ENCODE measurements at regions not wholly inside any gene's neighbourhood (a gene's known extent, or its start where the extent isn't known, plus 50 kb on each side); places are given as distances from the start of the nearest gene placed in this dataset.

- no peak for DNase-seq
These were observed 50.8 kb upstream of the GADL1 start for GRCh38 chr3:30945291-30945690.

- DNase-seq: no peak
These were observed 54.0 kb upstream of the GADL1 start for GRCh38 chr3:30948426-30948825.

DNA sequence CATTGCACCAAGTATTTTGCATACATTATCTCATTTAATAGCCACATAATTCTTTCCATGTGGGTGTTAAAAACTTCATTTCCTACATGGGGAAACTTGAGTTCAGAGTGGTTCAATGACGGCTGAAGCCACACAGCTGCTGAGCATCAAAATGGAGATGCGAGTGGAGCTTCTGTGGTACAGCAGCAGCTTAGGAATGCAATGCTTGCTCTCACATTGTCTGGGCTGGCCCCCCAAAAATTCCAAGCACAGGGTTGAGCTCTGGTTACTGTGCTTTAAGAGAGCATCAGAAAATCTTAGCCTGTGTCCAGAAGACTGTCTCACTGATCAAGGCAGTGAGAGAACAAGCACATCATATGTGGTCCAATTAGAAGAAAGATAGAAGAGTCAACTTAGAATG is 57.4 kb upstream of the GADL1 start:
- DNase-seq: no peak

DNA sequence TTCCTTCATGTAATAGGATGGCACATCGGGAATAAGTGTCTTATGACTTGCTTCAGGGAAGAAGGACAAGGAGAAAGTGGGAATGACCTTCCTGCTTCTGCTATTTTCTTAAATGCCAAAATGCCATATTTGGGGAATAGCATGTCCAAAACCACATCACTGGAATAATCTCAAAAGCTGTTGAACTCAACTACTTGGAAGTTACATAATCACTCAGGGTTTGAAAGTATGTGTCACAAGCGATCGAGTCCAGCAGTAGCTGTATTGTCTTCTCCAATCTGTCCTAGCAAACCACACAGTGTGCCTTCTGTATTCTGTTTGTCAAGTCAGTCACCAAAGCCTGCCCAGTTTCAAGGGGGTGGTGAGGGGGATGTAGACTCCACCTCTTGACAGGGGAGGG is 58.3 kb upstream of the GADL1 start:
- no peak for DNase-seq

- no peak for DNase-seq
These were observed 60.0 kb upstream of the GADL1 start for GRCh38 chr3:30954426-30954825.

- DNase-seq: no peak
These were observed 67.6 kb upstream of the GADL1 start for GRCh38 chr3:30962084-30962483.

- DNase-seq: no peak
These were observed 68.0 kb upstream of the GADL1 start for GRCh38 chr3:30962493-30962892.

GRCh38 chr3:30963223-30963722 is 68.8 kb upstream of the GADL1 start:
- DNase-seq: no peak

DNA sequence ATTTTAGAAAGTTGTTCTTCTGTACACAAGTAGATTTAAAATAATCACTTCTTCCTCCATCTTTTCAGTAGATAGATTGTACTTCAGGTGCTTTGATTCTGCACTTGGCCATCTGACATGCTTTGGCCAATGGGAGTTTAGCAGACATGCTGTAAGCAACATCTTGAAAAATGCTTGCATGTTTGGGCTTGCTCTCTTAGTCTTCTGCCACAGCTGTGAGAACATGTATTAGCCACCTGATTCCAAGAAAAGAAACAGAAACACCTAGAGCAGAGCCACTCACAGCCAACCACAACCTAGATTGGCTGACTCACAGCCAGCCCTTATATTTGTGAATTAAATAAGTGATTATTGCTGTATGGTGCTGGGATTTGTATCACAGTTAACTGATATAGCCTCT is 70.2 kb upstream of the GADL1 start:
- DNase-seq: no peak

DNA sequence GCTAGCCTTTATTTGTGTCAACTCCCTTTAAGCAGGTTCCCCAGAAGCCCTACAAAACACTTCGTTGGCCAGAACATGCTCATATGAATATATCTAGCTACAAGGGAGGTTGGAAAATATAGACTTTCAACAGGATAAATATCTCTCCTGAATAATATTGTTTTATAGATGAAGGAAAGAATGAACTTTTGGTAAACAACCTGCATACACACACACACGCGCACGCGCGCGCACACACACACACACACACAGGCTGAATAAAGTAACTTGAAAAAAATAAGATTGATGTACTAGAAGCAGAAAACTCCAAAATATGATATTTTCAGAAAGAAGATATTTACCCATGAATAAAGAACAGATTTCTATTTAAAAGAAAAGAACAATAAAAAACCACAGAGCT is 72.4 kb upstream of the GADL1 start:
- DNase-seq: no peak

DNA sequence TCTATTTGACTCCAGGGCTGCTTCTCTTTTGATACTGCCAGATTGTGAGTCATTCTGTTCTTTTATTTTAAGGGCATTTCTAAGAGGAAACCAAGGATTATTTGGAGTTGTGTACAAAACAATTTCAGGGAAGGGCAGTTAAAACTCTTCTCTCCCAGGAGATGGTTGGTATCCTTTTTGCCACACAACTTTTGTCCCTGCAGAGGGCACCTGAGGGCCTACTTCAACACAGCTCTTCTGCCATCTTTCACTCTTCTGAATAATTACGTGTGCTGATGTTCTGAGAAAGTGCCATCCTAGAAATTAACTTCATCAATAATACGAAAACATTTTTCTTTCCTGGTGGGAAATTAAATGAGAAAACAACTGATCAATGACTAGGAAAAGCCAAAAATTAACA is 75.7 kb upstream of the GADL1 start:
- DNase-seq: no peak

DNA sequence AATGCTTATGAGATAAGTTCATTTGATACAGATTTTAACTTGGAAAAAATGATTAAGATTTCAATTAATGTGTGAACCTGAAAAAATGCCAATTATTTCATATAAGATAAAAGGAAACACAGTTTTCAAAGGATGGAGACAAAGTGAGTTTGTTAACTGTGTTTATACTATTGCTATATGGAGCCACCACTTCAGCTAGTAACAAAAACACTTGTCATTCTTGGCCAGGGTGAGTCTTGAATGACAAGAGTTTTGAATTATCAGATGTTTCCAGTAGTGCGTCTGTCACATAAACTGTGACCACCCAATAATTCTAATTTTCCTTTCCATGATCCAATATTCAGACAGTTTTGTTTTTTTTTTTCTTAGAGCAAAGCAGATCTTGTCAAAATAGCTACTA is 78.0 kb upstream of the GADL1 start:
- DNase-seq: no peak

GRCh38 chr3:30974071-30974470 is 79.6 kb upstream of the GADL1 start:
- DNase-seq: no peak

DNA sequence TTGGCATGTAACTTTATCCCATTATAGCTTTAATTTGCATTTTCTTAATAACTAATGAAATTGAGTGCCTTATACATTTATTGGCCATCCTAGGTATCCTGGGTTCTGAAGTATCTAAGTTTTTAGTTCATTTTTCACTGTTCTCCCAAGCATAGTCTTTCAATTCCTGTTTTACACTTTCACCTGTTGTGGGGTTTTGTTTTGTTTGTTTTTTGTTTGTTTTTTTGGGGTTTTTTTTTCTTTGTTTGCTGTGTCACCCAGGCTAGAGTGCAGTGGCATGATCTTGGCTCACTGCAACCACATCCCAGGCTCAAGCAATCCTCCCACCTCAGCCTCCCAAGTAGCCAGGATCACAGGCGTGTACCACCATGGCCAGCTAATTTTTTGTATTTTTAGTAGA is 83.1 kb upstream of the GADL1 start:
- no peak for DNase-seq

DNA sequence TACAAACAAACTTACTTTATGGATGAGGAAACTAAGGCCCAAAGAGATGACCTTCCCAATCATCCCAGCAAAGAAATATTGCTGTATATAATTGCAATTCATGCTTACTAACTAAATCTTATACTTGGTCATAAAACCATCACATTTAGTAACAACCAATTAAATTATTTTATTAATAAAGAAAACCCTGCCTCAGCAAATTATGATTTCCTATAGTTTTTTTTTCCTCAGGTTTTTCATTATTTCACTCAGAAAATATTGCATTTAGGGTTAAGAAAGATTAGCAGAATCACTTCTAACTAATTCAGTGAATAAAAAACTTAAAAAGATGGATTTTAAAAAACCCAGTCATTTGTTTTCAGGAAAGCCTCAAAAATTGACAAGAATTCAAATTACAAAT is 86.5 kb upstream of the GADL1 start:
- no peak for DNase-seq

DNA sequence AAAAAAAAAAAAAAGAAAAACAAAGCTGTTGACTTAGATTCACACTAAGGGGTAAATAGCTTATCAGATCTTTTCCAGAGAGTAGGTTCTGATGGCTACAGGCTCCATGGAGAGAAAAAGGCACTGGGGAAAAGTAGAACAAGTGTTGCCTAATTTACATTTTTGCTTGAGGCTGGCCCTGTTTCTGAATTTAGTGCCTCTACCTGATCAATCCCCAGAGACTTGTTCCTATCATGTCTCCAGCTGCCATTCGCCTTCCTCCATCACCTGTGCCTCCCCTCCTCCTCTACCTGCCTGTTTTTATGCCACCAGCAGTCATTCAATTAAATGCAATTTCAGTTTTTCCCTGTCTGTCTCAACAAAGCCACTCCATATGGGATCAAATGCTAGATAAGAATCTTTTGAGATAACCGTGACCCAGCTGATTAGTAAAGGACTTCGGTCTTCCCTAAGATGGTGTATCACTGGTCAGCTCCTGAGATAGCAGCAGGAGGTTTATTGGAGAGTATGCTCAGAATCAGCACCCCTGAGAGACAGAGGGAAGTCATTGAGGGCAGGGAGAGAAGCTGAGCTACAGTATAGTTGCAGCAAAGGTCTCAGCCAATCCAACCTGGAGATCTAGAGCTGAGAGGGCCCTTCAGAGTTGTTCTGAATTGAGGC is 88.1 kb upstream of the GADL1 start:
- DNase-seq: no peak

- DNase-seq: no peak
These were observed 90.6 kb upstream of the GADL1 start for GRCh38 chr3:30984855-30985749.

DNA sequence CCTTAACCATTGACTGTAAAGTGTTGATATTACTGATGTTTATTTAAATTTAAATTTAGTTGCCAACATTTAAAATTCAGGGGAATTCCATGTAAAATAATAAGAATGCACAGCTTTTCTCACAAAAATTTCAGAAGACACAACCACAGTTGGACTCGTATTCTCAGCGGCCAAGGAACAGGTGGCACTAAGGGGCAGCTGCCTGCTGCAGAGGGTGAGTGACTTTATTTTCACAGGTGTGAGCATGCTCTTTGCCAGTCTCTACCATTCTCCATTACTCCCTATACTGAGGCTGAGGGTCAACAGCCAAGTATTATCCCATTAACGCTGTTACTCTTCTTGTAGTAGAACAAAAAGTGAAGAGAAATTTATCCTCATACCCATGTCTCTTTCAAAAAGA is 92.1 kb upstream of the GADL1 start:
- DNase-seq: no peak

DNA sequence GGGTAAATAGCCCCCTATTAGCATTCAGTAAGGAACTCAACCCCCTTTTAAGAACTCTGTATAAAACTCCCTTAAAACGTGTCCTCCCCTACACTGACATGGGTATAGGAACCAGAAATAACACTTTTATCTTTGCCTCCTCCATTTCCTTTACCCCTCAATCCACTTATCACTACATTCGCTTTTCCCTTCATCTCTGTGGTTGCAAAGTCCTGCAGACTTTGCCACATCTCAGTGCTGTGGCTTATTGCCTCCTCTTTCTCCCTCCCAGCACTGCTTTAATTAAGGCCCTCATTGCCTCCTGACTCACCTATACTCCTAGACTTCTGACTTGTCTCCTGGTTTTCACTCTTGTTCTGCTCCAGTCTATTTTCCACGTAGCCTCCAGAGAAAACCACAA is 94.3 kb upstream of the GADL1 start:
- no peak for DNase-seq

GRCh38 chr3:30989276-30990030 is 95.0 kb upstream of the GADL1 start:
- no peak for DNase-seq

DNA sequence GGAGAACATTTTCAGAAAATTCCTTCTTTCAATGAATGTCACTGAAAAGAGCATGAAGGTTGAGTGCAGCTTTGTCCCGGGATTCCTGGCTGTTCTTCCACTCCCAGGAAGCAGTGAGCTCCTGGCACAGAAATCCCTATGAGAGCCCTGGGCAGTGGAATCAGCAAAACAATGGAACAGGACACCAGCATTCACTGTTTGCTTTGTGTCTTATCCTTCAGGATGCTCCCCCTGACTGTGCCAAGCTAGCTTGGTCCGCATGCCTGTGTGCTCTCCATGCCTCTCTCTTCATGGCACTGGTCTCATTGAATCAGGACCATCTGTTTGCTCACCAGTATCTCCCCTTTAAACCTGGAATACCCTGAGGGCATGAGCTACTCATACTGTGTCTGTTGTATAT is 102.0 kb upstream of the GADL1 start:
- no peak for DNase-seq

DNA sequence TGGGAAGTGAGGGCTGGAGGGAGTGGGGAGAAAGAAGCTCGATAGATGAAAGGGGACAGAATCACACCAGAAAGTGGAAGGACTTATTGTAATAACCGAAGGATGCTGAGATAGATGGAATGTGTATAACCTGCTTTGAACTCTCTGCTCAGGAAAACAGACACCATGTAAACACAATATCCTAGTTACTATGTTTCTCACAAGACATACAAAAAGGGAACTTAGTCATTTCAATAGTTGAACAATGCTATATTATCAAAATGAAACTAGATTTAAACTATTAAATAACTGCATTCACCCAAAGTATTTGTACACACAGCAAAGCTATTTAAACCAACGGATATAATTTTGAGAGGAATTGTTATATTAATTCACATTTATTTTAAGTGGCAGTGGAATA is 108.3 kb upstream of the GADL1 start:
- DNase-seq: no peak

GRCh38 chr3:31004025-31004678 is 109.7 kb upstream of the GADL1 start:
- no peak for DNase-seq
